ENCODE measurements at regions not wholly inside any gene's neighbourhood (a gene's known extent, or its start where the extent isn't known, plus 50 kb on each side); places are given as distances from the start of the nearest gene placed in this dataset.

DNA sequence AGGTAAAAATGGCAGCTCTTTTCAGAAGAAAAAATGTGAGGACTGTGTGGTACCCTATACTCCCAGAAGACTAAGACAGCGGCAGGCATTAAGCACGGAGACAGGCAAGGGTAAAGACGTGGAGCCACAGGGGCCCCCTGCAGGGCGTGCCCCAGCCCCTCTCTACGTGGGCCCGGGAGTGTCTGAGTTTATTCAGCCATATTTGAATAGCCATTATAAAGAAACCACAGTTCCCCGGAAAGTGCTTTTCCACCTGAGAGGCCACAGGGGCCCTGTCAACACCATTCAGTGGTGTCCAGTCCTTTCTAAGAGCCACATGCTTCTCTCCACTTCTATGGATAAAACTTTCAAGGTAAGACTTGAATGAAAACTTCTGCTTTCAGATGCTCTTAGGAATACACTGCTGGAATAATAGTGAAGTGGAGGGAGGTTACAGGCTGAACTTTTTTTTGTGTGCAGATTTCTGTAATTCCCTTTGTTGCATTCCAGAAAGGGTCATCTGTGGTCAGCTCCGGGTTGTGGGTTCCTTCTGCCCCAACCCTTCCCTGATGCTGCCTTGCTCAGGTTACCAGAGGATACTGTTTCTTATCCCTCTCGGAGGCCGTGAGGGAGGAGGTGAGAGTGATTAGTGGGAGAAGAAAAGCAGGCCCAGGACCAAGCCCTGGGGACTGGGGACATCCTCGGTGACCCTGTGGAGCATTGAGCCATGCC, 58.4 kb downstream of the SLC25A47 start:
- peak overlapping the region; percentile 90 for H3K27ac Mint-ChIP-seq
- TF ChIP-seq, protein P1, sequence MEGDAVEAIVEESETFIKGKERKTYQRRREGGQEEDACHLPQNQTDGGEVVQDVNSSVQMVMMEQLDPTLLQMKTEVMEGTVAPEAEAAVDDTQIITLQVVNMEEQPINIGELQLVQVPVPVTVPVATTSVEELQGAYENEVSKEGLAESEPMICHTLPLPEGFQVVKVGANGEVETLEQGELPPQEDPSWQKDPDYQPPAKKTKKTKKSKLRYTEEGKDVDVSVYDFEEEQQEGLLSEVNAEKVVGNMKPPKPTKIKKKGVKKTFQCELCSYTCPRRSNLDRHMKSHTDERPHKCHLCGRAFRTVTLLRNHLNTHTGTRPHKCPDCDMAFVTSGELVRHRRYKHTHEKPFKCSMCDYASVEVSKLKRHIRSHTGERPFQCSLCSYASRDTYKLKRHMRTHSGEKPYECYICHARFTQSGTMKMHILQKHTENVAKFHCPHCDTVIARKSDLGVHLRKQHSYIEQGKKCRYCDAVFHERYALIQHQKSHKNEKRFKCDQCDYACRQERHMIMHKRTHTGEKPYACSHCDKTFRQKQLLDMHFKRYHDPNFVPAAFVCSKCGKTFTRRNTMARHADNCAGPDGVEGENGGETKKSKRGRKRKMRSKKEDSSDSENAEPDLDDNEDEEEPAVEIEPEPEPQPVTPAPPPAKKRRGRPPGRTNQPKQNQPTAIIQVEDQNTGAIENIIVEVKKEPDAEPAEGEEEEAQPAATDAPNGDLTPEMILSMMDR (IDR thresholded peaks at IDR 0.05) = no peak
- H3K4me3 Mint-ChIP-seq = peak overlapping the region; percentile 58
- no peaks in the 10 kb centered on the region for H3K36me3 Mint-ChIP-seq (ENCODE audit: low read depth)
- peaks cover 70% of the 10 kb centered on the region for H3K4me1 Mint-ChIP-seq
- no peaks in the 10 kb centered on the region for H3K27me3 Mint-ChIP-seq (ENCODE audit: low read depth, poor library complexity)
- H3K9me3 Mint-ChIP-seq = no peaks in the 10 kb centered on the region
- DNase-seq = peak; percentile 25

GRCh38 chr14:100382106-100382455, 58.9 kb downstream of the SLC25A47 start:
- TF ChIP-seq, protein P1 (IDR thresholded peaks at IDR 0.05) = no peak
- DNase-seq = no peak
- peak overlapping the region; percentile 58 for H3K4me3 Mint-ChIP-seq
- H3K27ac Mint-ChIP-seq = peak overlapping the region; percentile 90
- H3K36me3 Mint-ChIP-seq (ENCODE audit: low read depth) = no peaks in the 10 kb centered on the region
- no peaks in the 10 kb centered on the region for H3K9me3 Mint-ChIP-seq
- peaks cover under 1% of the 10 kb centered on the region for H3K27me3 Mint-ChIP-seq (ENCODE audit: low read depth, poor library complexity)
- peaks cover 64% of the 10 kb centered on the region for H3K4me1 Mint-ChIP-seq

DNA sequence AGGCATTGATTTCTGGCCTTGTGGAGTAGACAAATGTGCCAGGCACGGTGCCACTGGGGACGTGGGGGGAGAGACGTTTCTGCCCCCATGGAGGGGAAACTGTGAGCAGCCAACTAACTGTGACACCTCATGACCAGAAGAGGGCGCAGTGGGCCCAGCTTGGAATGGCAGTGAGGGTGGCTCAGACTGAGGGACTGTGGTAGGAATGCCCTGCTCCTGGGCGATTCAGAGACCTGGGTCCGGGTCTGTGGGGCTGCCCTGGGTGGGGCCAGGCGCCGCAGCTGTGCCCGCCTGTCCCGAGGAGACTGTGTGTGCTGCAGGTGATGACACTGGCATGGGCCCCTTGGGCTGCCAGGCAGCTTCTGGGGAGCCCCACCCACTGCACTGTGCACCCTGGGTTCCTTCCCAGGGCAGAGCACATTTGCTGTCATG, 60.6 kb downstream of the SLC25A47 start:
- peaks cover 3% of the 10 kb centered on the region for H3K27me3 Mint-ChIP-seq (ENCODE audit: low read depth, poor library complexity)
- no peaks in the 10 kb centered on the region for H3K9me3 Mint-ChIP-seq
- peaks cover 66% of the 10 kb centered on the region for H3K4me1 Mint-ChIP-seq
- no peaks in the 10 kb centered on the region for H3K36me3 Mint-ChIP-seq (ENCODE audit: low read depth)
- DNase-seq = peak; percentile 74
- H3K4me3 Mint-ChIP-seq = no peak overlapping the region
- TF ChIP-seq, protein P1 (IDR thresholded peaks at IDR 0.05) = peak; percentile 86
- H3K27ac Mint-ChIP-seq = no peak overlapping the region

GRCh38 chr14:100384277-100384676, 61.1 kb downstream of the SLC25A47 start:
- Mint-ChIP-seq H3K27me3 (ENCODE audit: low read depth, poor library complexity) (peaks cover 3% of the 10 kb centered on the region), H3K36me3 (ENCODE audit: low read depth) (no peaks in the 10 kb centered on the region), H3K27ac (no peak overlapping the region), H3K4me1 (peaks cover 69% of the 10 kb centered on the region), H3K9me3 (no peaks in the 10 kb centered on the region), H3K4me3 (no peak overlapping the region)
- TF ChIP-seq, protein P1 (IDR thresholded peaks at IDR 0.05) = no peak
- DNase-seq = no peak

- Mint-ChIP-seq H3K27me3 (ENCODE audit: low read depth, poor library complexity) (peaks cover 3% of the 10 kb centered on the region), H3K27ac (no peak overlapping the region), H3K9me3 (no peaks in the 10 kb centered on the region), H3K36me3 (ENCODE audit: low read depth) (no peaks in the 10 kb centered on the region), H3K4me3 (no peak overlapping the region), H3K4me1 (peaks cover 78% of the 10 kb centered on the region)
- no peak for DNase-seq
- TF ChIP-seq, protein P1 (IDR thresholded peaks at IDR 0.05) = peak; percentile 40
Observed at GRCh38 chr14:100384819-100385813, 62.0 kb downstream of the SLC25A47 start.
